OCI-LY3 (cell line): ENCODE measurements at regions not wholly inside any gene's neighbourhood (a gene's known extent, or its start where the extent isn't known, plus 50 kb on each side); places are given as distances from the start of the nearest gene placed in this dataset.
"Not testable (repeated sequence)": the region's sequence is repeated elsewhere in the genome, so short reads cannot be mapped to it uniquely, and the experiment has no call there.

Source experiments
- H2AFZ ChIP-seq: fragments of 200-600, 300-600 bp; shearing (Covaris generic); 2 replicates; pipeline ENCODE4 v1.6.0; 2014; ENCODE audit warnings: antibody characterized with exemption, low read depth, low read length
- H3K27ac ChIP-seq: fragments of 200-600, 300-600 bp; sonication (generic); 2 replicates; pipeline ENCODE4 v1.5.1; 2014; ENCODE audit warnings: mild to moderate bottlenecking, low read length, moderate library complexity, mixed read lengths
- H3K27me3 ChIP-seq: fragments of 200-600, 300-600 bp; sonication (generic); 2 replicates; pipeline ENCODE4 v1.6.1; 2014; ENCODE audit warnings: low read depth, low read length, mixed read lengths
- H3K36me3 ChIP-seq: fragments of 200-600, 300-600 bp; sonication (generic); replicated peaks from 2 replicates; pipeline ENCODE3; 2014; ENCODE audit warnings: low read depth, low read length, mixed read lengths
- H3K4me1 ChIP-seq: fragments of 300-600, 200-600 bp; sonication (generic); 2 replicates; pipeline ENCODE4 v1.6.1; 2014; ENCODE audit warnings: low read length, mixed read lengths
- H3K4me2 ChIP-seq: fragments of 200-600, 300-600 bp; sonication (generic); 2 replicates; pipeline ENCODE4 v1.6.1; 2014; ENCODE audit warnings: low read length, mixed read lengths
- H3K4me3 ChIP-seq: fragments of 300-600, 200-600 bp; sonication (generic); 2 replicates; pipeline ENCODE4 v1.5.1; 2014; ENCODE audit warnings: antibody characterized with exemption, mild to moderate bottlenecking, low read length, moderate library complexity
- H3K79me2 ChIP-seq: fragments of 300-600, 200-600 bp; shearing (Covaris generic); 2 replicates; pipeline ENCODE4 v1.6.1; 2014; ENCODE audit warnings: mild to moderate bottlenecking, low read length, mixed read lengths
- H3K9ac ChIP-seq: fragments of 300-600, 200-600 bp; shearing (Covaris generic); 2 replicates; pipeline ENCODE4 v1.6.0; 2014; ENCODE audit warnings: mild to moderate bottlenecking, low read length, moderate library complexity
- H3K9me3 ChIP-seq: fragments of 200-600, 300-600 bp; shearing (Covaris generic); 2 replicates; pipeline ENCODE4 v1.6.1; 2014; ENCODE audit warnings: low read length, mixed read lengths; ENCODE audit not compliant: insufficient read depth
- H4K20me1 ChIP-seq: fragments of 200-600, 300-600 bp; sonication (generic); 2 replicates; pipeline ENCODE4 v1.6.1; 2016; ENCODE audit warnings: low read length, mixed read lengths; ENCODE audit not compliant: insufficient read depth
- CTCF ChIP-seq: fragments of 200-600, 300-600 bp; sonication (generic); IDR thresholded peaks from 2 replicates; pipeline ENCODE4 v1.5.1; 2014; ENCODE audit warnings: antibody characterized with exemption, low read length, low read depth
- EZH2phosphoT487 ChIP-seq: fragments of 200-600 bp; shearing (Covaris generic); IDR thresholded peaks from 2 replicates; pipeline ENCODE4 v1.6.1; 2018; ENCODE audit warnings: antibody characterized with exemption, mixed run types, low read depth

GRCh38 chr1:144140243-144140642 is 168.5 kb upstream of the FAM72C start:
- H3K4me3 ChIP-seq, H3K36me3 ChIP-seq, H3K27me3 ChIP-seq, H3K9ac ChIP-seq, H3K9me3 ChIP-seq, H3K27ac ChIP-seq, H4K20me1 ChIP-seq, H2AFZ ChIP-seq, H3K4me2 ChIP-seq, H3K4me1 ChIP-seq, H3K79me2 ChIP-seq: not testable (repeated sequence)

GRCh38 chr1:144105006-144105405 is 133.2 kb upstream of the FAM72C start:
- not testable (repeated sequence) for H4K20me1 ChIP-seq, H3K79me2 ChIP-seq, H3K27me3 ChIP-seq, H3K36me3 ChIP-seq, H3K27ac ChIP-seq, H3K9me3 ChIP-seq, H3K9ac ChIP-seq, H2AFZ ChIP-seq, H3K4me2 ChIP-seq, H3K4me3 ChIP-seq, H3K4me1 ChIP-seq

- not testable (repeated sequence) for H4K20me1 ChIP-seq, H3K4me2 ChIP-seq, H3K9ac ChIP-seq, H3K27ac ChIP-seq, H3K27me3 ChIP-seq, H3K4me1 ChIP-seq, H3K79me2 ChIP-seq, H3K36me3 ChIP-seq, H3K4me3 ChIP-seq, H2AFZ ChIP-seq, H3K9me3 ChIP-seq
These were observed 132.4 kb upstream of the FAM72C start for GRCh38 chr1:144104000-144104677.

- H3K9ac ChIP-seq, H4K20me1 ChIP-seq, H3K36me3 ChIP-seq, H3K27me3 ChIP-seq, H3K4me3 ChIP-seq, H3K4me2 ChIP-seq, H3K9me3 ChIP-seq, H3K79me2 ChIP-seq, H2AFZ ChIP-seq, H3K4me1 ChIP-seq, H3K27ac ChIP-seq: not testable (repeated sequence)
These were observed 131.5 kb upstream of the FAM72C start for GRCh38 chr1:144103156-144103880.

GRCh38 chr1:144102046-144102745 is 130.4 kb upstream of the FAM72C start:
- H3K27ac ChIP-seq, H2AFZ ChIP-seq, H3K36me3 ChIP-seq, H3K9me3 ChIP-seq, H3K4me1 ChIP-seq, H3K4me2 ChIP-seq, H3K4me3 ChIP-seq, H3K79me2 ChIP-seq, H3K9ac ChIP-seq, H4K20me1 ChIP-seq, H3K27me3 ChIP-seq: not testable (repeated sequence)

- no peaks in the 10 kb centered on the region for H3K36me3 ChIP-seq
- no peak overlapping the region for H3K9ac ChIP-seq
- H3K4me3 ChIP-seq: no peak overlapping the region
- H3K27me3 ChIP-seq: no peaks in the 10 kb centered on the region
- H4K20me1 ChIP-seq: no peaks in the 10 kb centered on the region
- H3K79me2 ChIP-seq: no peaks in the 10 kb centered on the region
- no peak overlapping the region for H3K27ac ChIP-seq
- no peak overlapping the region for H3K4me2 ChIP-seq
- TF ChIP-seq EZH2phosphoT487 (no peak), CTCF (no peak)
- no peaks in the 10 kb centered on the region for H3K4me1 ChIP-seq
- no peak overlapping the region for H2AFZ ChIP-seq
- H3K9me3 ChIP-seq: no peaks in the 10 kb centered on the region
These were observed 129.7 kb upstream of the FAM72C start for GRCh38 chr1:144101397-144102045.

- not testable (repeated sequence) for H4K20me1 ChIP-seq, H3K4me1 ChIP-seq, H3K27me3 ChIP-seq, H3K79me2 ChIP-seq, H3K9me3 ChIP-seq, H3K36me3 ChIP-seq, H2AFZ ChIP-seq, H3K27ac ChIP-seq
- peak overlapping the region; percentile 45 for H3K4me2 ChIP-seq
- H3K4me3 ChIP-seq: peak overlapping the region; percentile 73
- H3K9ac ChIP-seq: 0 out of 2 replicates have a peak overlapping the region, but pooled peaks have one; percentile 24
These were observed 105.5 kb upstream of the FAM72C start for GRCh38 chr1:144077167-144077841.

GRCh38 chr1:144076646-144077045 is 104.9 kb upstream of the FAM72C start:
- H3K9me3 ChIP-seq: not testable (repeated sequence)

More at GRCh38 chr1:144076646-144077045, 104.9 kb upstream of the FAM72C start:
- H3K4me2 ChIP-seq: peak overlapping the region; percentile 14; the same call in 1 of the 2 replicates
- not testable (repeated sequence) for H4K20me1 ChIP-seq, H2AFZ ChIP-seq, H3K27me3 ChIP-seq, H3K9ac ChIP-seq, H3K27ac ChIP-seq, H3K36me3 ChIP-seq, H3K79me2 ChIP-seq, H3K4me1 ChIP-seq
- peak overlapping the region; percentile 73 for H3K4me3 ChIP-seq
